Thoracic aorta (tissue), 2 donors: ENCODE measurements at regions not wholly inside any gene's neighbourhood (a gene's known extent, or its start where the extent isn't known, plus 50 kb on each side); places are given as distances from the start of the nearest gene placed in this dataset.
A peak's percentile ranks its signal among the peaks of the same experiment; 100 is the strongest.
"Not testable (repeated sequence)": the region's sequence is repeated elsewhere in the genome, so short reads cannot be mapped to it uniquely, and the experiment has no call there.

ENCODE experiments used
- ATAC-seq: fragments of 150-250 bp; one replicate; pipeline ENCODE4 v1.8.0; 2017; ENCODE audit warnings: low read depth; ENCODE audit not compliant: insufficient number of reproducible peaks, low FRiP score
- DNase-seq: peaks from one replicate; pipeline ENCODE4 v3.0.0-alpha.2; 2020; ENCODE audit warnings: low spot score
- H3K27ac ChIP-seq, 2 donors: fragments of 200-600 bp; sonication (generic); 1 replicate in 1 of 2; 2 replicates in 1 of 2; pipeline ENCODE4 v1.5.1; 2016; ENCODE audit warnings: mild to moderate bottlenecking in 2 of 2, moderate library complexity in 2 of 2
- H3K27me3 ChIP-seq: fragments of 200-600 bp; sonication (generic); replicated peaks from 2 replicates; pipeline ENCODE4 v1.6.0; 2016; ENCODE audit warnings: mild to moderate bottlenecking; ENCODE audit not compliant: insufficient read depth
- H3K36me3 ChIP-seq: fragments of 200-600 bp; sonication (generic); one replicate; pipeline ENCODE4 v1.5.1; 2016
- H3K4me1 ChIP-seq, 2 donors: fragments of 200-600 bp; sonication (generic); 1 replicate in 1 of 2; 2 replicates in 1 of 2; pipeline versions ENCODE4 v1.5.1 to v1.6.0; 2016; ENCODE audit warnings: low read depth in 2 of 2, mild to moderate bottlenecking in 1 of 2; ENCODE audit not compliant: control insufficient read depth in 1 of 2
- H3K4me3 ChIP-seq: fragments of 200-600 bp; sonication (generic); 2 replicates; pipeline ENCODE4 v1.5.1; 2016; ENCODE audit warnings: mild to moderate bottlenecking
- H3K9me3 ChIP-seq: fragments of 200-600 bp; sonication (generic); 2 replicates; pipeline ENCODE4 v1.5.1; 2016
- TF ChIP-seq, protein P1 (sequence below): fragments of 200-600 bp; sonication (generic); IDR thresholded peaks from one replicate; pipeline ENCODE4 v1.5.1; 2019; ENCODE audit warnings: antibody characterized with exemption

DNA sequence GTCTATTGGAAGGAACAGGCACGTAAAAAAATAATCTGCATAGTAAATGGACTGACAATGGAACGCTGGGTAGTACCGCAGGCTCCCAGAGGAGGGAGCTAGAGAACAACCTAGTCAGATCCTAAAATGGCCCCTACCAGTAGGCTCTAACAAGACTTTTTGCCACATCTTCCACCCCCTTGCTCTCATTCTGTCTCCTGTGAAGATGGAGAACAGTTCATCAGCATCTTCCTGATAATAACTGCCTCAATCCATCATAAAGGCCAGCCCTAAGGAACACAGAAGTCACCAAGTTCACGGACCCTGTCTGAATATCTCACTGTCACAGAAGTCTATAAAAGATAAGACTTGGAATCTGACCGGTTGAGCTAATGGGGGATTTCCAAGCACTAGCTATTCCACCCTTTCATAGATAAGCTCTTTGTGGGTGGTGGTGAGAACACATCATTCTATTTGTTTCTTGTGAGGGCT is 133.4 kb downstream of the SLC1A3 start:
- Histone ChIP-seq H3K27ac (no peak overlapping the region), H3K4me1 (peaks cover 0 to 13% of the 10 kb centered on the region in 2 donors), H3K27me3 (no peaks in the 10 kb centered on the region), H3K9me3 (no peaks in the 10 kb centered on the region), H3K4me3 (no peak overlapping the region), H3K36me3 (no peaks in the 10 kb centered on the region)
- TF ChIP-seq, protein P1, sequence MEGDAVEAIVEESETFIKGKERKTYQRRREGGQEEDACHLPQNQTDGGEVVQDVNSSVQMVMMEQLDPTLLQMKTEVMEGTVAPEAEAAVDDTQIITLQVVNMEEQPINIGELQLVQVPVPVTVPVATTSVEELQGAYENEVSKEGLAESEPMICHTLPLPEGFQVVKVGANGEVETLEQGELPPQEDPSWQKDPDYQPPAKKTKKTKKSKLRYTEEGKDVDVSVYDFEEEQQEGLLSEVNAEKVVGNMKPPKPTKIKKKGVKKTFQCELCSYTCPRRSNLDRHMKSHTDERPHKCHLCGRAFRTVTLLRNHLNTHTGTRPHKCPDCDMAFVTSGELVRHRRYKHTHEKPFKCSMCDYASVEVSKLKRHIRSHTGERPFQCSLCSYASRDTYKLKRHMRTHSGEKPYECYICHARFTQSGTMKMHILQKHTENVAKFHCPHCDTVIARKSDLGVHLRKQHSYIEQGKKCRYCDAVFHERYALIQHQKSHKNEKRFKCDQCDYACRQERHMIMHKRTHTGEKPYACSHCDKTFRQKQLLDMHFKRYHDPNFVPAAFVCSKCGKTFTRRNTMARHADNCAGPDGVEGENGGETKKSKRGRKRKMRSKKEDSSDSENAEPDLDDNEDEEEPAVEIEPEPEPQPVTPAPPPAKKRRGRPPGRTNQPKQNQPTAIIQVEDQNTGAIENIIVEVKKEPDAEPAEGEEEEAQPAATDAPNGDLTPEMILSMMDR, result peak; percentile 50
- DNase-seq (no peak), ATAC-seq (no peak)

DNA sequence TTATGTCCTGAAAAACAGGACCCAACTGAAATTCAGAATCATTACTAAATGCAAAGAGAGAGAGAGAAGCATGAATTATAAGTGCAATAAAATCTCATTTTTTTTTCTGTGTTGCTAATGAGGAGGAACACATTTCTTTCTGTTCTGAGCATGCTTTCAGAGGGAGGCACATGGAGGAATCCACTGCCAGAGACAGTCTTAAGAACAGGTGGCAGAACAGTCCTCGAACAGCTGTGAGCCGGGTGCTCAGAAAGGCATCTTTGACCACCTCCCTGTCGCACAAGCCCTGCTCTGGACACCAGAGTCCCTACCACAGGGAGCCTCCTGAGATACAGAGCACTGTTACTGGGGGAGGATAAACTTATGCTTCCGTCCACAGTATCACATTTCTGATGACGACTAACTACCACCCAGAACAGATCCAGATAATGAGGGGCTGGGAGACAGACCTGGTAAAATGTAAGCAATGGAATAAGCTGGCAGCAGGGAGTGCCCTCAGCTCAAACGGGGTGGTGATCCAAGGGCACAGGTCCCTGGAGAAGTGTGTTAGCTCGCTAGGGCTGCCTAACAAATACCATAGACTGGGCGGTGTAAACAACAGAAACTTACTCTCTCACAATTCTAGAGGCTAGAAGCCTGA is 134.0 kb downstream of the SLC1A3 start:
- DNase-seq, result no peak
- ATAC-seq, result no peak
- TF ChIP-seq, protein P1, result no peak

DNA sequence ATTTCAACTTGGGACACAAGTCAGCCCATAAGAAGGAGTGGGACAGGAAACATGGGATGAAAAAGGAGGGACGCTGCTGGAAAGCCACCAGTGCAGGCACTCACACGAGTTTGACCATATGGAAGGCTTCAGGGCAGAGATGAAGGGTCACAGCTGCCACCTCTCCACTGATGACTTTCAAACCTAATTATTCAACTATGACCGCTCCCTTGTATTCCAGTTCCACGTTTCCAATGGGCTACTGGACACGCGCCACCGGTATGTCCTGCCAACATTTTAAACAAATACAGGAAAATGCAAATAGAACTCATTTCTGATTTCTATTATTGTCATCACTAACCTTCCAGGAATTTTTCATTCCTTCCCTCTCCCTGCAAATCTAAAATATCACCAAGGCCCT is 134.7 kb downstream of the SLC1A3 start:
- DNase-seq (no peak), ATAC-seq (no peak)
- no peaks in the 10 kb centered on the region for H3K9me3 ChIP-seq
- H3K27ac ChIP-seq, result no peak overlapping the region
- no peaks in the 10 kb centered on the region for H3K27me3 ChIP-seq
- peaks cover 0 to 17% of the 10 kb centered on the region in 2 donors for H3K4me1 ChIP-seq
- H3K4me3 ChIP-seq, result no peak overlapping the region
- TF ChIP-seq, protein P1, result no peak
- no peaks in the 10 kb centered on the region for H3K36me3 ChIP-seq

More for the DNA sequence above, 134.0 kb downstream of the SLC1A3 start:
- no peak overlapping the region for H3K4me3 ChIP-seq
- H3K9me3 ChIP-seq, result no peaks in the 10 kb centered on the region
- no peaks in the 10 kb centered on the region for H3K27me3 ChIP-seq
- no peaks in the 10 kb centered on the region for H3K36me3 ChIP-seq
- peaks cover 0 to 14% of the 10 kb centered on the region in 2 donors for H3K4me1 ChIP-seq
- H3K27ac ChIP-seq, result no peak overlapping the region

DNA sequence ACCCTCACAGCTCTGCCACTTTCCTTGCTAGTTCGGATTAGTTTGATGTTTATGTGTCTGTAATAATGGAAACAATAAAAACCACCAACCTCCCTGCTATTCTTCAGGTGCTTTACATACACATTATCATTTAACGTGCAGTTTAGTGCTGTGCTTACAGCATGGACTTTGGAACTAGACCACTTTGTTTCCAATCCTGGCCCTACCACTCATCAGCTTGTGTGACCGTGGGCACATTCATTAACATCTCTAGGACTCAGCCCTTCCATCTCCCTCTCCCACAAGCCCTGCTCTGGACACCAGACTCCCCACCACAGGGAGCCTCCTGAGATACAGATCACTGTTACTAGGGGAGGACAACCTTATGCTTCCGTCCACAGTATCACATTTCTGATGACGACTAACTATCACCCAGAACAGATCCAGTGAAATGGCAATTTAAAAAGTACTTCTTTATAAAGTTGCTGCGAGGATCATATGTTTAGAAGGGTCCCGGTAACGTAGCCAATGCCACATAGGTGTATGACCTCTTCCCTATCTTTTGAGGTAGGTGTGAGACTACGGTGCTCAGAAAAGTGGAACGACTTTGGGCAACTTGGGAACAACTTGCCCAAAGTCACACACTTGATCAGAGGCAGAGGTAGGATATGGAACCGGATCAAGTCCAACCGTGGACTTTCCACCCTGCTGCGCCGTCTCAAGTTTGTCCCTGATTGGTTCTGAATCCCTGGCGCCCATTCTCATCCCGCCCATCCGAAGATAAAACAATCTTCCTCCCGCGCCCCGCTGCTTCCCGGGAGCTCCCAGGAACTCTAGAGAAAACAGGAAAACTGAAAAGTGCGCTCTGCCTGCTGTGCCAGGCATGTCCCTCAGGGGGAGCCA is 132.4 kb upstream of the NIPBL start:
- Histone ChIP-seq H3K36me3 (no peaks in the 10 kb centered on the region), H3K4me1 (peaks cover 0 to 17% of the 10 kb centered on the region in 2 donors), H3K27me3 (no peaks in the 10 kb centered on the region), H3K4me3 (peak overlapping the region; percentile 70), H3K27ac (no peak overlapping the region), H3K9me3 (no peaks in the 10 kb centered on the region)
- TF ChIP-seq, protein P1, result no peak
- DNase-seq (no peak), ATAC-seq (no peak)

DNA sequence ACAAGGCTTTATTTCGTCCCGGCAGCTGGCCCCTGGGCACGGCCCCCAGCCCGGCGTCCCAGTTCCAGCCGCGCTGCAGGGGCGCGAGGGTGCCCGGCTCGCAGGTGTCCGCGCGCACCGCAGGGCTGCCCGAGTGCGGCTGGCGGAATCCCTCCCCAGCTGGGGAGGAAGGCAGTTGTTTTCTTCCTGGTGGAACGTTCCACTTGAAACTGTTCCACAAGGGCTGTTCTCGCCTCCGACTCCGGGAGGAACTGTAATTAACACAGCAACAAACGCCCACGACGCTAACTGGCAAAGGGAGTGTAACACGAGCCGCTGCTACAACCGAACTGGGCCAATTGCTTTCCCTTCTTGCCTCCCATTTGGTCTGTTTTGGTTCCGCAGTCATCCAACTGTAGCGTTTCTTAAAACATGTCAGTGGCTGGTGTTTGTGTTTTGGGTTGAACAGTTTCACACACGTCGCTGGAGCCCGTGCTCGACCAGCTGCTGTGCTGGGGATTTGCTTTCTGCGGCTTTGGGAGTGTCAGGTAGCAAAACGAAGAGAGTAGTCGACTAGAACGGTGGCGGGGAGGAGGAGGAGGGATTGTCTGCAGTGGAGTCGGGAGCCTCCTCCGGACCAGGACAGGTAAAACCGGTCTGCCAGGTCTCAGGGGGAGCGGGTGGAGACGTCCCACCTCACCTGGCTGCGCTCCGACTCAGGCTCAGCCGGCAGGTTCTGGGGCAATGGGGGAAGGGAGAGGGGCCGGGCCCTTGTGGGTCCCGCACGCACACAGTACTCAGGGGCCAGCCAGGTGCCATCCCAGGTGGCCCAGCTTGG is 131.6 kb upstream of the NIPBL start:
- Histone ChIP-seq H3K27me3 (no peaks in the 10 kb centered on the region), H3K4me1 (peaks cover 0 to 17% of the 10 kb centered on the region in 2 donors), H3K9me3 (no peaks in the 10 kb centered on the region), H3K36me3 (no peaks in the 10 kb centered on the region), H3K4me3 (peak overlapping the region; percentile 70), H3K27ac (no peak overlapping the region)
- TF ChIP-seq, protein P1, result peak; percentile 54
- ATAC-seq (no peak), DNase-seq (no peak)

DNA sequence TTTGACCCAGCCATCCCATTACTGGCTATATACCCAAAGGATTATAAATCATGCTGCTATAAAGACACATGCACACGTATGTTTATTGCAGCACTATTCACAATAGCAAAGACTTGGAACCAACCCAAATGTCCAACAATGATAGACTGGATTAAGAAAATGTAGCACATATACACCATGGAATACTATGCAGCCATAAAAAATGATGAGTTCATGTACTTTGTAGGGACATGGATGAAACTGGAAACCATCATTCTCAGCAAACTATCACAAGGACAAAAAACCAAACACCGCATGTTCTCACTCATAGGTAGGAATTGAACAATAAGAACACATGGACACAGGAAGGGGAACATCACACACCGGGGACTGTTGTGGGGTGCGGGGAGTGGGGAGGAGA is 128.8 kb upstream of the NIPBL start:
- H3K36me3 ChIP-seq, H3K27ac ChIP-seq, H3K27me3 ChIP-seq, H3K9me3 ChIP-seq, H3K4me3 ChIP-seq, ATAC-seq, DNase-seq: not testable (repeated sequence)
- peaks cover 0 to 17% of the 10 kb centered on the region in 2 donors for H3K4me1 ChIP-seq
